Hepatocyte (in vitro differentiated cells): ENCODE measurements at regions not wholly inside any gene's neighbourhood (a gene's known extent, or its start where the extent isn't known, plus 50 kb on each side); places are given as distances from the start of the nearest gene placed in this dataset.
A peak's percentile ranks its signal among the peaks of the same experiment; 100 is the strongest.

Source experiments
- DNase-seq: peaks from one replicate; pipeline ENCODE4 v3.0.0-alpha.2; 2016; ENCODE audit warnings: low spot score
- H2AFZ ChIP-seq: fragments of 200-600 bp; sonication (generic); 2 replicates; pipeline ENCODE4 v1.6.0; 2016; ENCODE audit warnings: antibody characterized with exemption, mild to moderate bottlenecking
- H3K27ac ChIP-seq: fragments of 200-600 bp; sonication (generic); 2 replicates; pipeline ENCODE4 v1.5.1; 2016; ENCODE audit warnings: mild to moderate bottlenecking
- H3K27me3 ChIP-seq: fragments of 200-600 bp; sonication (generic); 2 replicates; pipeline ENCODE4 v1.6.1; 2016
- H3K36me3 ChIP-seq: fragments of 200-600 bp; sonication (generic); replicated peaks from 2 replicates; pipeline ENCODE4 v1.5.1; 2016; ENCODE audit warnings: low read depth; ENCODE audit not compliant: insufficient read depth
- H3K4me1 ChIP-seq: fragments of 200-600 bp; sonication (generic); 2 replicates; pipeline ENCODE4 v1.5.1; 2016; ENCODE audit warnings: mild to moderate bottlenecking, moderate library complexity; ENCODE audit not compliant: insufficient read depth
- H3K4me2 ChIP-seq: fragments of 200-600 bp; sonication (generic); 2 replicates; pipeline ENCODE4 v1.6.0; 2016
- H3K4me3 ChIP-seq: fragments of 200-600 bp; sonication (generic); 2 replicates; pipeline ENCODE4 v1.5.1; 2016; ENCODE audit warnings: mild to moderate bottlenecking
- H3K79me2 ChIP-seq: fragments of 200-600 bp; sonication (generic); 2 replicates; pipeline ENCODE4 v1.6.0; 2017; ENCODE audit warnings: mild to moderate bottlenecking
- H3K9me2 ChIP-seq: fragments of 200-600 bp; sonication (generic); replicated peaks from 2 replicates; pipeline ENCODE4 v1.6.0; 2017; ENCODE audit warnings: mild to moderate bottlenecking; ENCODE audit not compliant: insufficient read depth
- H3K9me3 ChIP-seq: fragments of 200-600 bp; sonication (generic); 2 replicates; pipeline ENCODE4 v1.5.1; 2016; ENCODE audit warnings: low read depth, mild to moderate bottlenecking
- H4K20me1 ChIP-seq: fragments of 200-600 bp; sonication (generic); 2 replicates; pipeline ENCODE4 v1.6.0; 2016; ENCODE audit warnings: mild to moderate bottlenecking; ENCODE audit not compliant: insufficient read depth, poor library complexity, severe bottlenecking
- EZH2 ChIP-seq: fragments of 200-600 bp; sonication (generic); IDR thresholded peaks from 2 replicates; pipeline ENCODE4 v1.6.1; 2016; ENCODE audit warnings: antibody characterized with exemption, mild to moderate bottlenecking, borderline replicate concordance
- EZH2phosphoT487 ChIP-seq: fragments of 200-600 bp; sonication (generic); IDR thresholded peaks from one replicate; pipeline ENCODE4 v1.6.1; 2018; ENCODE audit warnings: antibody characterized with exemption, mild to moderate bottlenecking, low read depth, moderate library complexity; ENCODE audit not compliant: unreplicated experiment, severe bottlenecking
- WGBS: methylation state at CpG from one replicate; pipeline ENCODE4 v1.1.6; 2016; ENCODE audit warnings: low lambda C conversion rate; ENCODE audit errors: missing lambda C conversion rate; 5-methylcytosine and 5-hydroxymethylcytosine counted together
- TF ChIP-seq, protein P1 (sequence below): fragments of 200-600 bp; sonication (generic); IDR thresholded peaks from 2 replicates; pipeline ENCODE4 v1.5.1; 2016; ENCODE audit warnings: antibody characterized with exemption, mild to moderate bottlenecking; ENCODE audit not compliant: poor library complexity

DNA sequence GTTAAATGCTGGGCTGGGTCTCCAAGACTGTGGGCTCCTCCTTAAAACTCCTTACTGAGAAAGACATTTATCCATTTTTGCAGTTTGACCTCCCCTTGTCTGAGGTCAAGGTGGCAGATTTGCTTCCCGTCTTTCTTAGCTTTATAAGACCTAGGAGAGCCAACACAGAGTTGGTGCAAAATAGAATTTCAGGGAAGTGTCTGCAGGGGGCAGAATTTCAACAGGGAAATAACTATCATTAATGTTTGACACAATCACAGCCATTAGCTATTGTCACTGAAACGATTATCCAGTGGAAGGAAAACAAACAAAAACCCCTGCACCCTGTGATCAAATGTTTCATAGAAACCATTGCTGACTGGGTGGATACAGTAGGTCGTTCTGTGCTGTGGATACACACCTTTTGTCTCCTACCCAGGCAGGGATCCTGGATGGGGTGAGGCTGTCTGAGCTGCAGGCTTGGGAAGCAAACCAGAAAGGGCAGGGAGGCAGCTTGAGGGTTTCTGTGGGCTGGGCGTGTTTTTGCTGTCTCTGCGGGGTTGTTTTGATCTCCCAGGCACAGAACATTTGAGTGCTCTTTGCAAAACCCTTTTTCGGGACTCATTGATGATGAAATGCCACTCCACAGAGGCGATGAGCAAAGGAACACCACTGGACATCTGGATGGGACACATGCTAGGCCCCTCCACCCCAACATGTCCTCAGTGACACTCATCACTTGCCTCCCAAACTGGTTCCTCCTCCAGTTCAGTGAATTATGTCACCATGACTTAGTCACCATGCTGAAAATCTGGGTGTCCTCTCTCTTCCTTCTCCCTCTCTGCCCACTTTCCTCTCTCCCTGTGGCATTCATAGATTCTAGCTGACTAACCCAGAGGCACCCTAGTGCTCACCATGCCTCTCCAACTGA, 94.2 kb upstream of the SERBP1 start:
- H3K9me3 ChIP-seq, result no peaks in the 10 kb centered on the region
- WGBS, result 60% methylated on average over 7 of the region's 7 CpGs
- H3K4me3 ChIP-seq, result no peak overlapping the region
- no peaks in the 10 kb centered on the region for H3K79me2 ChIP-seq
- H3K27ac ChIP-seq, result no peak overlapping the region
- no peak overlapping the region for H3K4me2 ChIP-seq
- no peaks in the 10 kb centered on the region for H3K4me1 ChIP-seq
- H4K20me1 ChIP-seq, result no peaks in the 10 kb centered on the region
- no peak for DNase-seq
- no peaks in the 10 kb centered on the region for H3K27me3 ChIP-seq
- no peaks in the 10 kb centered on the region for H3K36me3 ChIP-seq
- H3K9me2 ChIP-seq, result no peaks in the 10 kb centered on the region
- no peak overlapping the region for H2AFZ ChIP-seq
- no peak for TF ChIP-seq EZH2
- TF ChIP-seq EZH2phosphoT487, result no peak
- TF ChIP-seq, protein P1, sequence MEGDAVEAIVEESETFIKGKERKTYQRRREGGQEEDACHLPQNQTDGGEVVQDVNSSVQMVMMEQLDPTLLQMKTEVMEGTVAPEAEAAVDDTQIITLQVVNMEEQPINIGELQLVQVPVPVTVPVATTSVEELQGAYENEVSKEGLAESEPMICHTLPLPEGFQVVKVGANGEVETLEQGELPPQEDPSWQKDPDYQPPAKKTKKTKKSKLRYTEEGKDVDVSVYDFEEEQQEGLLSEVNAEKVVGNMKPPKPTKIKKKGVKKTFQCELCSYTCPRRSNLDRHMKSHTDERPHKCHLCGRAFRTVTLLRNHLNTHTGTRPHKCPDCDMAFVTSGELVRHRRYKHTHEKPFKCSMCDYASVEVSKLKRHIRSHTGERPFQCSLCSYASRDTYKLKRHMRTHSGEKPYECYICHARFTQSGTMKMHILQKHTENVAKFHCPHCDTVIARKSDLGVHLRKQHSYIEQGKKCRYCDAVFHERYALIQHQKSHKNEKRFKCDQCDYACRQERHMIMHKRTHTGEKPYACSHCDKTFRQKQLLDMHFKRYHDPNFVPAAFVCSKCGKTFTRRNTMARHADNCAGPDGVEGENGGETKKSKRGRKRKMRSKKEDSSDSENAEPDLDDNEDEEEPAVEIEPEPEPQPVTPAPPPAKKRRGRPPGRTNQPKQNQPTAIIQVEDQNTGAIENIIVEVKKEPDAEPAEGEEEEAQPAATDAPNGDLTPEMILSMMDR, result peak; percentile 21

GRCh38 chr1:67525053-67525760, 95.0 kb upstream of the SERBP1 start:
- Histone ChIP-seq H3K9me3 (no peaks in the 10 kb centered on the region), H3K36me3 (no peaks in the 10 kb centered on the region), H3K4me2 (no peak overlapping the region), H3K27ac (no peak overlapping the region), H3K4me3 (no peak overlapping the region), H3K9me2 (no peaks in the 10 kb centered on the region), H4K20me1 (no peaks in the 10 kb centered on the region), H2AFZ (no peak overlapping the region), H3K4me1 (no peaks in the 10 kb centered on the region), H3K79me2 (no peaks in the 10 kb centered on the region), H3K27me3 (no peaks in the 10 kb centered on the region)
- TF ChIP-seq, protein P1, result no peak
- TF ChIP-seq EZH2 (no peak), EZH2phosphoT487 (no peak)
- no peak for DNase-seq
- WGBS, result 95% methylated on average over 2 of the region's 2 CpGs

GRCh38 chr1:67528141-67528540, 97.9 kb upstream of the SERBP1 start:
- DNase-seq, result no peak
- 91% methylated on average over 4 of the region's 4 CpGs for WGBS
- H3K4me2 ChIP-seq, result no peak overlapping the region
- no peaks in the 10 kb centered on the region for H4K20me1 ChIP-seq
- H3K27me3 ChIP-seq, result no peaks in the 10 kb centered on the region
- no peaks in the 10 kb centered on the region for H3K79me2 ChIP-seq
- no peak overlapping the region for H3K27ac ChIP-seq
- H2AFZ ChIP-seq, result no peak overlapping the region
- H3K4me1 ChIP-seq, result no peaks in the 10 kb centered on the region
- H3K9me3 ChIP-seq, result no peaks in the 10 kb centered on the region
- H3K36me3 ChIP-seq, result no peaks in the 10 kb centered on the region
- H3K4me3 ChIP-seq, result no peak overlapping the region
- no peaks in the 10 kb centered on the region for H3K9me2 ChIP-seq
- no peak for TF ChIP-seq EZH2phosphoT487

- Histone ChIP-seq H4K20me1 (no peaks in the 10 kb centered on the region), H3K9me3 (no peaks in the 10 kb centered on the region), H3K4me2 (no peak overlapping the region), H3K79me2 (no peaks in the 10 kb centered on the region), H3K9me2 (no peaks in the 10 kb centered on the region), H2AFZ (no peak overlapping the region), H3K36me3 (no peaks in the 10 kb centered on the region), H3K4me1 (peaks cover 4% of the 10 kb centered on the region), H3K27ac (no peak overlapping the region), H3K4me3 (no peak overlapping the region), H3K27me3 (no peaks in the 10 kb centered on the region)
- no peak for DNase-seq
- TF ChIP-seq EZH2phosphoT487 (no peak), EZH2 (no peak)
- TF ChIP-seq, protein P1, result no peak
Measured at GRCh38 chr1:67530071-67530470, 99.9 kb upstream of the SERBP1 start.
